ENCODE measurements at regions not wholly inside any gene's neighbourhood (a gene's known extent, or its start where the extent isn't known, plus 50 kb on each side); places are given as distances from the start of the nearest gene placed in this dataset.

DNA sequence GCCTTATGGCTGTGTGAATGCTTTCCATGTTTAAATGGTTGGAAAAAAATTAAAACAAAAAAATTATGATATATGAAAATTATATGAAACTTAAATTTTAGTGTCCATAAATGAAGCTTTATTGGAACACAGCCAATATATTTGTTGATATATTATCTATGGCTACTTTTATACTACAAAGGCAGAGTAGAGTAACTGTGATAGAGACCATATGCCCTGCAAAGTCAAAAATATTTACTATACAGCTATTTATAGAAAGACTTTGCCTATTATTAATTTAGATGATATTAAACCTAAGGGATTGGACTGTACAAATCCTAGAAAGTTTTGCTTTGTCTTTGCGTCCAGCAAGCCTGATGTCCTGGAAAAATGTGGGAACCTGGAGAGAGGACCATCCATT, 518.3 kb upstream of the JAG1 start:
- TF ChIP-seq, protein P1, sequence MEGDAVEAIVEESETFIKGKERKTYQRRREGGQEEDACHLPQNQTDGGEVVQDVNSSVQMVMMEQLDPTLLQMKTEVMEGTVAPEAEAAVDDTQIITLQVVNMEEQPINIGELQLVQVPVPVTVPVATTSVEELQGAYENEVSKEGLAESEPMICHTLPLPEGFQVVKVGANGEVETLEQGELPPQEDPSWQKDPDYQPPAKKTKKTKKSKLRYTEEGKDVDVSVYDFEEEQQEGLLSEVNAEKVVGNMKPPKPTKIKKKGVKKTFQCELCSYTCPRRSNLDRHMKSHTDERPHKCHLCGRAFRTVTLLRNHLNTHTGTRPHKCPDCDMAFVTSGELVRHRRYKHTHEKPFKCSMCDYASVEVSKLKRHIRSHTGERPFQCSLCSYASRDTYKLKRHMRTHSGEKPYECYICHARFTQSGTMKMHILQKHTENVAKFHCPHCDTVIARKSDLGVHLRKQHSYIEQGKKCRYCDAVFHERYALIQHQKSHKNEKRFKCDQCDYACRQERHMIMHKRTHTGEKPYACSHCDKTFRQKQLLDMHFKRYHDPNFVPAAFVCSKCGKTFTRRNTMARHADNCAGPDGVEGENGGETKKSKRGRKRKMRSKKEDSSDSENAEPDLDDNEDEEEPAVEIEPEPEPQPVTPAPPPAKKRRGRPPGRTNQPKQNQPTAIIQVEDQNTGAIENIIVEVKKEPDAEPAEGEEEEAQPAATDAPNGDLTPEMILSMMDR (conservative IDR thresholded peaks at IDR 0.05; ENCODE audit: low read length), result no peak
- TF ChIP-seq EZH2phosphoT487 (IDR thresholded peaks at IDR 0.05; ENCODE audit: borderline replicate concordance), result no peak
